ENCODE measurements at regions not wholly inside any gene's neighbourhood (a gene's known extent, or its start where the extent isn't known, plus 50 kb on each side); places are given as distances from the start of the nearest gene placed in this dataset.

DNA sequence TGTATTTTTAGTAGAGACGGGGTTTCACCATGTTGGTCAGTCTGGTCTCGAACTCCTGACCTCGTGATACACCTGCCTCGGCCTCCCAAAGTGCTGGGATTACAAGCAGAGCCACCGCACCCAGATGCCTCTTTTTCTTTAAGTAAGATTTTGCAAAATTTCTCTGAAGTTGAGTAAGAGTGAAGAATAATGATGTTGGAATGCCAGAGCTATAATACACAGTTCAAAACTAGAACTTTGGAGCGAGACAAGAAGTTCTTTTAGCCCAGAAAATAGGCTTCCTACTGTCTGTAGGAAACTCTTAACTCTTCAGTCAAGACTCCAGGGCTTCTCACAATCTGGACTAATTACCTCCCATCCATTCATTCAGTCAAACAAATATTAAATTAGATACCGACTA is 51.4 kb downstream of the MARCHF4 start:
- no peak for DNase-seq (ENCODE audit: low read depth in 2 of 2)

GRCh38 chr2:216319771-216320170 is 52.5 kb downstream of the MARCHF4 start:
- DNase-seq (ENCODE audit: low read depth in 2 of 2) = no peak

- no peak for DNase-seq (ENCODE audit: low read depth in 2 of 2)
Measured at GRCh38 chr2:216318521-216318874, 53.8 kb downstream of the MARCHF4 start.

DNA sequence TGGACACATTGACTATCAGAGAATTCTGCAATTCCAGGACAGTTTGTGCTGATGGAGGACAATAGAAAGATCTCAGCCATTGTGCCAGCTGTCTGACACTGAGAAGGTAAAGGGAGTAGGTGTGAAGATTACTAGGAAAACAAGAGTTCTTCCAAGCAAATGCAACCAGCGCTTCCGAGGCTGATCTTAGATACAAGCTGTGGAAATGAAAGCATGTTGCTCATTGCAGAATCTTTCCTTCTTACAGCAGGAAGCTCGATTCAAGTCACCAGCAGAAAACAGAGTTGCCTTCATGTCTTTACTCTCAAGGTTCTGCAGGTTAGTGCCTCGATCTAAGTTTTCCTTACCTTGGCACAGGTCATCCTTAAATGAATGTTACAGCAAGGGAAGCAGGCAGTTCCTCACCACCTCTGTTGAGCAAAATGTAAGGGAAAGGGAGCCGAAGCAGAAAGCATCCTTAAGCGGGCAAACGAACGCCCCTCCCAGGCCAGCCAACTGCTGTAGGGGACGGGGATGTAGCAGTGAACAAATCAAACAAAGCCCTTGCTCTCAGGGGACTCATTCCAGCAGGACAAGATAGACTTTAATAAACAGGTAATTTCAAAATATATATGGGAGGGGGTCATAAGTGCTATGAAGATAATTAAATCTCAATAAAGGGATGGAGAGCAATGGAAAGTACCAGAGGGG is 54.3 kb downstream of the MARCHF4 start:
- DNase-seq (ENCODE audit: low read depth in 2 of 2) = no peak

DNA sequence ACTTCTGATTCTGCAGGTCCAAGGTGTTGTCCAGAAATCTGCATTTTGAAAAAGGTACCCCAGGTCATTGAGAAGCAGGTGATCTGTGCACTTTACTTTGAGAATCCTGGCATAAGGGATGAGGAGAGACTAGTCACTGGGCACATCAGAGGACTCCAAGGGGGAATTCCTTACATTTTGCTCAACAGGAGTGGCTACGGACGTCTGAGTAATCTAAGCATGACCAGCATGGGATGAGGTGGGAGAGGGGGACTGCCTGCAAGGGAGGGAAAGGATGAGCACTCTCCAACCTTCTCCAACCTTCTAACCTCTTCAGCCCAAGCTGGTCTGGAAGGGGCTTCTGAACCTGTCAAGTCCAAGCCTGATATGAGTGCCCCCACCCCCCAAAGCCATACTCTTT is 55.5 kb downstream of the MARCHF4 start:
- DNase-seq (ENCODE audit: low read depth in 2 of 2) = no peak

DNA sequence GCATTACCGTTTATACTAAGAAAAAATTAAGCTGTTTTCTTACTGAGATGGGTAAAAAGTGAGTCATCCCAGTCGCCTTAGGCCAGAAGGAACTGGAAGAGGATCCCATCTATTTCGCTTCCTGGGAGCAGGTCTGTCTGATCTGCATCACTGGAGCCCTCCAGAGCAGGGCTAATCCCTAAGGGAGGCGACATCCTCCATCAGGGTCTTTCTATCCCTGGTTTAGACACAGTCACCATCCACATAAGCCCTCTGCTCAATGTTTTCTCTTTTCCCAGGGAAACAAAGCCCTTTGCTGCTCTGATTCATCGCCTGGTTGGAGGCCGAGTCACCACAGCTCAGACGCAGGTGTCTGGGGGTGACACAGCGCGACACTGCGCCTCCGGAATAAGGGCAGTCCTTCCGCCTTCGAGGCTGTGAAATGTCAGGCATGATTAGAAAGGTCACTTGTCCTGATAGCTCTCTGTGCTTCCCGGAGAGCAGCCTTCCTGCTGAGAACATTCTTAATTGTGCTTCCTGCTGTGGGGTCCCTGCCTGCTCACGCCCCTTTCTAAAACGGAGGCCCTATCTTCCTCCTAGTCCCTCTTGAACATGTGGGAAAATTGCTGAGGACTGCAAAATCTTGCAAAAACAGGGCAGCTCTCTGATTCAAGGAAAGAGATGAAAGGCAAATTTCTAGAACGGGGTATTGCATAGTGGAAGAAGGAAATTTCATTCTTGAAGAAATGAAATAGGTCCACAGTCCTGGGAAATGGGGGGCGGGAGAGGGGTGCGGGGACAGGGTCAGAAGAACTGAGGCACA is 56.3 kb downstream of the MARCHF4 start:
- no peak for DNase-seq (ENCODE audit: low read depth in 2 of 2)

DNA sequence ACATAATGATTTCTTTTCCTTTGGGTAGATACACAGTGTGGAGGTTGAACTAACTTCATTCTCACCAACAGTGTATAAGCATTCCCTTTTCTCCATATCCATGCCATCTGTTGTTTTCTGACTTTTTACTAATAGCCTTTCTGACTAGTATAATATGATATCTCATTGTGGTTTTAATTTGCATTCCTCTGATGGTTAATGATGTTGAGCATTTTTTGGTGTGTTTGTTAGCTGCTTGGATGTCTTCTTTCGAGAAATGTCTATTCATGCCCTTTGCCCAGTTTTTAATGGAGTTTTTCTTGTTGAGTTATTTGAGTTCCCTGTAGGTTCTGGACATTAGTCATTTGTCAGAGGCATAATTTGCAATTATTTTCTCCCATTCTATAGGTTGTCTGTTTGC is 59.8 kb downstream of the MARCHF4 start:
- DNase-seq (ENCODE audit: low read depth in 2 of 2) = no peak

DNA sequence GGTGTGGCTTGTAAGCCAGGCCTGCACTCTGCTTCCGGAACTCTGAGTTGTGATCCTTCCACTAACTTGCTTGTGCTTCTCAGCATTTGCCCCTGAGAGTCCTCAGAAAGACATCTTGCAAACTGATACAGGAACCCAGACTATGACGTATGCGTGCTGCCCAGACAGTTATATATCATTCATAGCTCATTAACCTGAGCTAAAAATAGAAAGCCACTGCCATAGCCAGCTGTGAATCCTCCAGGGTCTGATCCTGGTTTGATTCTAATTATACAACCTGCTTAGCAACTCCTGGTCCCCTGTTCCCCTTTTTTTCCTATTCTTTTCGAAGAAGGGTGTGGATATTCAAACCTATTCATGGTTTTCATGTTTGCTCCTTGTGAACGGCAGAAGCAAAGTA is 63.7 kb downstream of the MARCHF4 start:
- DNase-seq (ENCODE audit: low read depth in 2 of 2) = no peak

- DNase-seq (ENCODE audit: low read depth in 2 of 2) = no peak
Measured at GRCh38 chr2:216307496-216307895, 64.8 kb downstream of the MARCHF4 start.

- DNase-seq (ENCODE audit: low read depth in 2 of 2) = no peak
Measured at GRCh38 chr2:216306868-216307267, 65.4 kb downstream of the MARCHF4 start.

DNA sequence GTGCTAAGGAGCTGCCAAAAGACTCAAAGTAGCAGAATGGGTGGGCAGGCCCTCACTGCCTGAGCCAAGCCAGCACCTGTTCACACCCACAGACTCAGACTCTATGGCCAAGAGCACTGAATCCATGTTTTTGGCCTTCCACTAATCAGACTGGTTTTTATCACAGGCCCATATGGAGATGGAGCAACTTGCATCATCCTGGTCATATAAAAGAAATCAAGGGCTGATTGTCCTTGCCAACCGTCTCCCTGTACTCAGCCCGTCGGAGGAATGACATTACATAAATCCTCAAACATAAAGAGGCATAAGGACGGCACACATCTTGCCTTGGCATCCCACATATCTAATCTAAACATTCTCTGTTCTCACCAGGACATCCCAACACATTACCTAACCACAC is 66.7 kb downstream of the MARCHF4 start:
- DNase-seq (ENCODE audit: low read depth in 2 of 2) = no peak

- DNase-seq (ENCODE audit: low read depth in 2 of 2) = no peak
Measured at GRCh38 chr2:216302981-216303676, 69.2 kb downstream of the MARCHF4 start.

DNA sequence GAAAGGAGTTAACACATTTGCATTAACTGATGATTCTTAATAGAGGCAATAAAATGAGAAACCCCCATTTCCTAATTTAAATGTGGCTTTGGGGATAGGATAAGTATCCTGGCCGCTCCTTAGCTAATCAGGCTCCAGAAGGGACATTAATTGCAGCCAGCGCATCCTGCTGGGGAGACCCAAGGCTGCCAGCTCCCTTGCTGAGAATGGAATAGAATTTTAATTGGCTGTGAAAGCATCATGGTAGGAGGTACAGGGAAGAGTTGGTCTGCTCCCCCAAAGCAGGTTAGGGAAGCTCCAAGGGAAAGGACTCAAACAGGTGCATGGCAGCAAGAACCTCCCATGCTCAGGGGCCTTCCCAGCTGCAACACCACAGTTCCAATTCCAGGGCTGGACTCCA is 71.4 kb downstream of the MARCHF4 start:
- DNase-seq (ENCODE audit: low read depth in 2 of 2) = no peak

DNA sequence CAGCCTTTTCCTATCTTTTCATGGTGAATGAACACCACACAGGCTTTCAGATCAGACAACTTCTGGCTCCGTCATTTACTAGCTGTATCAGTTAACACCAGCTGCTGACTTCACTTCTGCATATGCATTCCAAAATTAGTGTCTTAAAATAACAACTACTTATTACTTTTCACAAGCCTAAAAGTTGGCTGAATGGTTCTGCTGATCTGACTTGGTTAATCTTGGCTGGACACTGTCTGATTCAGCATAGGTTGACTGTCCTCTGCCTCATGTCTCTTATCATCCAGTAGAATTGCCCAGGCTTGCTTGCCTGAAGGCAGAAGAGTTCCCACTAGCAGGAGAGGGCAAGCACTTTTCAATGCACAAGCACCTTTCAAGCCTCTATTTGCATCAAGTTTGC is 72.7 kb downstream of the MARCHF4 start:
- DNase-seq (ENCODE audit: low read depth in 2 of 2) = no peak

DNA sequence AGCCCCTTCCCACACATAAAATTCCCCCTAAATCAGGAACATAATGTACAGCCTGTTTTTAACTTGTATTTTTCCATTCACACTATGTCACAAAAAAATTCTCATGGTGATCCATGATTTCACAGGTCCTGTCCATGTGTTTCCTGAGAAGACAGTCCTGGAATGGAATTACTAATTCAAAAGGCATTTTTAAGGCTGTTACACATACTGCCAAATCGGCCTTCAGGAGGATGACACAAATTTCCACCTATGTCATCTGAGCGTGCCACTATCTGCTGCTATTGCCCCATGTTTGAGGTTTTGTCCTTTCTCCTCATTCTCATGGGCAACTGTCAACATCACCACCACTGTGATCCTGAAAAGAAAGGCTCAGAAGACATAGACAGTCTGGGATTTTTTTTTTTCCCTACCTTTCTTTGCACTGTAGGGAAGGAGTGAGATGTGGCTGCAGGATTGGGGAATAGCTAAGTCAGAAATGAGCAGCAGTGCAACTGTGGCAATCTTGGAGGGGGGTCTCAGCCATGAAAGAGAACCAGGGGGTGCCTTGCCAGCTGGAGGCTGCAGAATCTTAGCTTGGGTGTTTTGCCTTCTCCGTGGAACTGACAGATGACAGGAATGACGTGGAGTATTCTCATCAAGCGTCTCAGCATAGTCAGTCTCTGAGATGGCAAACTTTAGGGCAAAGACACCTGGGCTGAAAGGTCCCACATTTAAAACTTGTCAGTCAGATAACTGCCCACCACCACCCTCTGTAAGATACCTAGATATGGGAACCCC is 73.4 kb downstream of the MARCHF4 start:
- no peak for DNase-seq (ENCODE audit: low read depth in 2 of 2)

- DNase-seq (ENCODE audit: low read depth in 2 of 2) = no peak
Measured at GRCh38 chr2:216296856-216297255, 75.4 kb downstream of the MARCHF4 start.

DNA sequence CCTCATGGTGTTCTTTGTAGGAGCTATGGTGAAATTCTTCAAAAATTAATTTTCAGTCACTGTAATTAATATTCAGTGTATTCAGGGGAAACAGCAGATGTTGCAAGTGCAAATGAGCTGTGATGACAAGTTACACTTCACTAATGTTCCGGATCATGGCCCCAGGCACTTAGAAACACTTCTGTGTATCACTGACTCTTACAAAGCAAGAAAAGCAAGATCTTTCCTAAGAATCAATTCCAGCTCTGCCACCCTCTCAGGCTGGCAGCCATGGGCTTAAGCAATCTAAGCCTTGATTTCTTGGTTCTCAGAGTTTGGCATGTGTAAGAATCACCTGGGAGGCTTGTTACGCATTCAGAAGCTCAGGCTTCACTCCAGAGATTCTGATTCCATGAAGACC is 78.0 kb downstream of the MARCHF4 start:
- DNase-seq (ENCODE audit: low read depth in 2 of 2) = no peak

DNA sequence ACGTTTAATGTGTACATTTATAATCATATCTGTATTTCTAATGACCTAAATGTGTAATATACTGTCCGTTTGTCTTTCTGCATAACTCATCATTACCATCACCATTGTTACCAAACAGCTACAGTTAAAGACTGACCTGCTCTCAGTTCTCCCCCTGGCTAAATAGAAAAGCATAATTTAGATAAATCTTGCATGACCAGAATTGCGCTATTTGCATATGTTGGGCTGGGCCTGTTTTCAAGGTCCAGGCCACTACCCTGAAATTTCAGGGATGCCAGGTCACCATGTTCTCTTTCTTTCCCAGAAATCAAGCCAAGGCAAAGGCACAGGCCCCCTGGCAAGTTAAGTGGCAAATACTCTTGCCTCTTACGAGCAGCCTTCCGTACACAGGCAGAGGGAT is 78.4 kb downstream of the MARCHF4 start:
- DNase-seq (ENCODE audit: low read depth in 2 of 2) = no peak

DNA sequence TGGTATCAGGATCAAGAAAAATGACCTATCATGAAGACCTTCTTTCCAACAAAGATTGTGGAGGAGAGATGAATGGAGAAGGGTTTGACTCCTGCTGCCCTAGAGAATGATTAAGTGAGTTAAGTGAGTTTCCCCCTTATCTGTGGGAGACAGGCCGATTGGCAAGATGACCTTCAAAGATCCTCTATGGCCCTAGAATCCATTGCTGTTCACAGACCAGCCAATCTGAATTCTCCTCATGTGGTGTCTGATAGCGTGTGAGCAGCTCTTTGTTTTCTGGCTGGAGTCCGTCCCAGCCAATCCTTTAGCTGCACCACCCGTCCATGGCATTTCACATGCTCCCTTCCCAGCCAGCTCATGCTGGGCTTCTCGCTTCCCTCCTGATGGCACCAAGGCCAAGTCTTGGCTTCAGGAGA is 79.4 kb downstream of the MARCHF4 start:
- DNase-seq (ENCODE audit: low read depth in 2 of 2) = no peak

DNA sequence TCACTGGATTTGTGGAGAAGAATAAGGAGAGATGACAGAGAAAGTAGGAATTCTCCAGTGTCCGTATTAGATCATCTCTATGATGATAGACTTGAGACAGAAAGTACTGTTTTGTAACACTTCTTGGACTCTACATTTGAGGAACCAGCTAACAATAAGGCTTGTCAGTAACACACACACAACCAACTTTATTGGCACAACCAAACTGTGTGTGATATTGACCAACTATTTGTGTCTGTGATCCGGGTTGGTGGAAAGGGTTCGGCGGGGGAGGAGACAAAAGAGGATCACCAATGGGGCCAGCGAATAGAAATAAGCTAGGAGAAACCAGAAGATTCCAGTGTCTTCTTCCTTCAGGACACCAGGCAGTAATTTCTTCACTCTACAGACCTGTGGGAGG is 79.8 kb downstream of the MARCHF4 start:
- DNase-seq (ENCODE audit: low read depth in 2 of 2) = no peak

DNA sequence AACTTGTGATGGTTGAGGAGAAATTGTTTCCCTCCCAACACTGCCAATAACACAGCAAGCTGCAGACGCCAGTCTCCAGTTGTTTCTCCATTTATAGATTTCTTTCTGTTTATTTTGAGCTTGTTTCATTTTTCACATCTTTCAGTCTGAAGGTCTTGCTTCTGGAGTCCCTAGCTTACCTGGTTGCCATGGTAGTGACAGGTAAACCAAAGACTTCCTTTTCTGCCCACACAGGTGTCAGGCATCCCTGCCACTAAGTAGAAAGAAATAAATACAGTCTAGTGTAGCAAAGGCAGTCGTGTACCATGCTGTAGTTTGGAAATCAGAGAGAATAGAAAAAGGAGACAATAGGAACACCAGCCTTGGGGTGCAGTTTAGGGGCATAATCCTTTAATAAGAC is 82.8 kb downstream of the MARCHF4 start:
- no peak for DNase-seq (ENCODE audit: low read depth in 2 of 2)

DNA sequence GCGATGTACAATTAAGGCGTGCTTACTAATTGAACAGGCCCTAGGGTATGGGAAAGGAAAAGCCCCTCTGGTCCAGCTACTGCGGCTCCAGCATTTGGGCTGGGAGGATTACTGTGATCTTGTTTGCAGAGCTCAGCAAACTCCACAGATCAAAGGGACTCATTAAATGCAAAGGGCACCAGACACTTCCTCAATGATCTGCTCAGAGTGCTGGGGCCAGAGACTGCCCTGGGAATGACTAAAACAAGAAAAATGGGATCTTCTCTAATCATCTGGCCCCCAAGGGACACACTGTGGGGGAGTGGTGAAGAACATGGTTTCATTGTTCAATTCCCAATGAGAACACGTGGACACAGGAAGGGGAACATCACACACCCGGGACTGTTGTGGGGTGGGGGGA is 85.0 kb downstream of the MARCHF4 start:
- DNase-seq (ENCODE audit: low read depth in 2 of 2) = no peak
